GM21786 (cell line): ENCODE measurements at regions not wholly inside any gene's neighbourhood (a gene's known extent, or its start where the extent isn't known, plus 50 kb on each side); places are given as distances from the start of the nearest gene placed in this dataset.

Source experiments
- ATAC-seq: cut with Tn5 transposase; IDR thresholded peaks from one replicate; pipeline ENCODE4 v1.9.1; 2021; ENCODE audit not compliant: unreplicated experiment

- ATAC-seq, result no peak
Measured at GRCh38 chr13:31956980-31957644, 74.5 kb upstream of the FRY start.

GRCh38 chr13:31957772-31958171, 73.8 kb upstream of the FRY start:
- ATAC-seq, result no peak

- ATAC-seq, result no peak
Measured at GRCh38 chr13:31962731-31963370, 68.7 kb upstream of the FRY start.

GRCh38 chr13:31963631-31964030, 67.9 kb upstream of the FRY start:
- ATAC-seq, result no peak

- ATAC-seq, result no peak
Measured at GRCh38 chr13:31964168-31964567, 67.4 kb upstream of the FRY start.

- ATAC-seq, result peak; percentile 95
Measured at GRCh38 chr13:31965361-31966066, 66.1 kb upstream of the FRY start.

GRCh38 chr13:31967155-31967554, 64.4 kb upstream of the FRY start:
- ATAC-seq, result no peak

- ATAC-seq, result no peak
Measured at GRCh38 chr13:31968473-31968872, 63.1 kb upstream of the FRY start.

- no peak for ATAC-seq
Measured at GRCh38 chr13:31970231-31970930, 61.2 kb upstream of the FRY start.

GRCh38 chr13:31972453-31972852, 59.1 kb upstream of the FRY start:
- ATAC-seq, result no peak

- no peak for ATAC-seq
Measured at GRCh38 chr13:31978021-31978420, 53.6 kb upstream of the FRY start.

- no peak for ATAC-seq
Measured at GRCh38 chr13:31980830-31981229, 50.7 kb upstream of the FRY start.
